Right hindlimb (tissue), 1 donor: ENCODE measurements at regions not wholly inside any gene's neighbourhood (a gene's known extent, or its start where the extent isn't known, plus 50 kb on each side); places are given as distances from the start of the nearest gene placed in this dataset.
"Not testable (repeated sequence)": the region's sequence is repeated elsewhere in the genome, so short reads cannot be mapped to it uniquely, and the experiment has no call there.

Source experiments
- DNase-seq: peaks from one replicate; pipeline ENCODE4 v3.0.0-alpha.2; 2018

- DNase-seq: peak; percentile 36
These were observed 98.4 kb upstream of the BTG1 start for GRCh38 chr12:92244036-92244435.

GRCh38 chr12:92242907-92243306 lies 97.3 kb upstream of the BTG1 start:
- DNase-seq: peak; percentile 34

GRCh38 chr12:92237762-92238523 lies 92.3 kb upstream of the BTG1 start:
- DNase-seq: no peak

- DNase-seq: no peak
These were observed 91.6 kb upstream of the BTG1 start for GRCh38 chr12:92237262-92237661.

- DNase-seq: no peak
These were observed 90.2 kb upstream of the BTG1 start for GRCh38 chr12:92235703-92236472.

GRCh38 chr12:92234533-92234932 lies 88.9 kb upstream of the BTG1 start:
- no peak for DNase-seq

- no peak for DNase-seq
These were observed 87.8 kb upstream of the BTG1 start for GRCh38 chr12:92233346-92234015.

GRCh38 chr12:92232371-92232932 lies 86.8 kb upstream of the BTG1 start:
- not testable (repeated sequence) for DNase-seq

- DNase-seq: not testable (repeated sequence)
These were observed 86.3 kb upstream of the BTG1 start for GRCh38 chr12:92231945-92232344.

- DNase-seq: not testable (repeated sequence)
These were observed 85.9 kb upstream of the BTG1 start for GRCh38 chr12:92231532-92231931.

- DNase-seq: no peak
These were observed 83.7 kb upstream of the BTG1 start for GRCh38 chr12:92229381-92229780.

GRCh38 chr12:92226961-92227360 lies 81.3 kb upstream of the BTG1 start:
- DNase-seq: no peak

GRCh38 chr12:92226071-92226661 lies 80.5 kb upstream of the BTG1 start:
- peak; percentile 42 for DNase-seq

- DNase-seq: no peak
These were observed 79.2 kb upstream of the BTG1 start for GRCh38 chr12:92224685-92225331.

GRCh38 chr12:92223481-92223880 lies 77.8 kb upstream of the BTG1 start:
- DNase-seq: no peak

GRCh38 chr12:92221656-92222315 lies 76.1 kb upstream of the BTG1 start:
- DNase-seq: no peak

- no peak for DNase-seq
These were observed 72.9 kb upstream of the BTG1 start for GRCh38 chr12:92218394-92219077.

GRCh38 chr12:92216092-92216491 lies 70.4 kb upstream of the BTG1 start:
- DNase-seq: no peak

- DNase-seq: no peak
These were observed 69.7 kb upstream of the BTG1 start for GRCh38 chr12:92215358-92215757.

GRCh38 chr12:92213166-92213565 lies 67.5 kb upstream of the BTG1 start:
- no peak for DNase-seq

GRCh38 chr12:92210071-92210470 lies 64.4 kb upstream of the BTG1 start:
- DNase-seq: no peak
